GM23248 (cell line): ENCODE measurements at regions not wholly inside any gene's neighbourhood (a gene's known extent, or its start where the extent isn't known, plus 50 kb on each side); places are given as distances from the start of the nearest gene placed in this dataset.

Experiments
- EZH2 ChIP-seq: fragments of 200-600 bp; sonication (generic); IDR thresholded peaks from 2 replicates; pipeline ENCODE4 v1.6.1; 2018; ENCODE audit warnings: antibody characterized with exemption, mild to moderate bottlenecking; ENCODE audit not compliant: insufficient read depth, poor library complexity, severe bottlenecking
- EZH2phosphoT487 ChIP-seq: fragments of 200-600 bp; sonication (generic); IDR thresholded peaks from 2 replicates; pipeline ENCODE4 v1.6.1; 2018; ENCODE audit warnings: antibody characterized with exemption, moderate library complexity, mild to moderate bottlenecking, low read depth; ENCODE audit not compliant: insufficient read depth

DNA sequence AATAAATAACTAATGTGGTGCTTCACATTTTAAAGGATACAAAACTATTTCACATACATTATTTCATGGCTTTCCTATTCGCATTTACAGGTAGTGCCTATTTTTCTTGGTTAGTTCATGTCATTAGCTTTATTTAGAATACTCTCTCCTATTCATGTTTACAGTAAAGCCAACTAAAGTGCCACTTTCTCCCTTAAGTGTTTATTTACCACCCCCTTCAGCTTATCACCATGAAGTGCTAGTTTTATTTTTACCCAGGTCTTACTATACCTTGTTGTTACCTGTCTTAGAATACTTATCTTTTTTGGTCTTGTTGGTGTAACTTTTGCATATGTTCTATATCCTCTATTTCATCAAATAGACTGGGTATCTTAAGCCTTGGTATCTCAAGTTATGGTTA lies 715.2 kb upstream of the TENM4 start:
- no peak for TF ChIP-seq EZH2
- TF ChIP-seq EZH2phosphoT487 = no peak
